GM12878 (cell line): ENCODE measurements at regions not wholly inside any gene's neighbourhood (a gene's known extent, or its start where the extent isn't known, plus 50 kb on each side); places are given as distances from the start of the nearest gene placed in this dataset.

Experiments used
- CTCF ChIP-seq, 3 experiments: IDR thresholded peaks in 2 of 3; conservative IDR thresholded peaks in 1 of 3; 2 replicates each; pipeline ENCODE4 v1.5.1; 2011; ENCODE audit warnings: low read depth in 3 of 3, low read length in 3 of 3, mild to moderate bottlenecking in 3 of 3, control low read depth in 2 of 3, moderate library complexity in 2 of 3, inconsistent platforms in 1 of 3, mixed read lengths in 1 of 3; ENCODE audit not compliant: control insufficient read depth in 2 of 3, insufficient read depth in 1 of 3; ENCODE audit errors: extremely low read depth in 1 of 3
- ETV6 ChIP-seq, 2 experiments: fragments of 450-650 bp in 1 of 2; IDR thresholded peaks in 1 of 2; conservative IDR thresholded peaks in 1 of 2; 2 replicates each; pipeline ENCODE4 v1.6.1; 2014; ENCODE audit warnings: antibody characterized with exemption in 1 of 2, borderline replicate concordance in 1 of 2, low read depth in 1 of 2, mild to moderate bottlenecking in 1 of 2, moderate library complexity in 1 of 2
- HDGF ChIP-seq: fragments of 450-650 bp; IDR thresholded peaks from 2 replicates; pipeline ENCODE4 v1.6.1; 2016; ENCODE audit warnings: antibody characterized with exemption
- SP1 ChIP-seq: IDR thresholded peaks from one replicate; pipeline ENCODE4 v1.6.1; 2011; ENCODE audit warnings: low read depth, low read length
- SUZ12 ChIP-seq: fragments of 200-600 bp; sonication (generic); IDR thresholded peaks from one replicate; pipeline ENCODE4 v1.6.1; 2018; ENCODE audit warnings: antibody characterized with exemption, mild to moderate bottlenecking; ENCODE audit not compliant: unreplicated experiment

- TF ChIP-seq CTCF (IDR thresholded peaks at IDR 0.05 in 2 of 3, conservative IDR thresholded peaks at IDR 0.05 in 1 of 3; ENCODE audit: control insufficient read depth in 2 of 3, extremely low read depth in 1 of 3, insufficient read depth in 1 of 3, low read depth in 3 of 3, low read length in 3 of 3) (no peak), SUZ12 (no peak), SP1 (no peak), ETV6 (conservative IDR thresholded peaks at IDR 0.05 in 1 of 2, IDR thresholded peaks at IDR 0.05 in 1 of 2; ENCODE audit: borderline replicate concordance in 1 of 2, low read depth in 1 of 2) (no peak), HDGF (no peak)
Observed at GRCh38 chr4:155434366-155434765, 57.6 kb upstream of the MAP9 start.
